ENCODE measurements at regions not wholly inside any gene's neighbourhood (a gene's known extent, or its start where the extent isn't known, plus 50 kb on each side); places are given as distances from the start of the nearest gene placed in this dataset.
A peak's percentile ranks its signal among the peaks of the same experiment; 100 is the strongest.
"Not testable (repeated sequence)": the region's sequence is repeated elsewhere in the genome, so short reads cannot be mapped to it uniquely, and the experiment has no call there.

DNA sequence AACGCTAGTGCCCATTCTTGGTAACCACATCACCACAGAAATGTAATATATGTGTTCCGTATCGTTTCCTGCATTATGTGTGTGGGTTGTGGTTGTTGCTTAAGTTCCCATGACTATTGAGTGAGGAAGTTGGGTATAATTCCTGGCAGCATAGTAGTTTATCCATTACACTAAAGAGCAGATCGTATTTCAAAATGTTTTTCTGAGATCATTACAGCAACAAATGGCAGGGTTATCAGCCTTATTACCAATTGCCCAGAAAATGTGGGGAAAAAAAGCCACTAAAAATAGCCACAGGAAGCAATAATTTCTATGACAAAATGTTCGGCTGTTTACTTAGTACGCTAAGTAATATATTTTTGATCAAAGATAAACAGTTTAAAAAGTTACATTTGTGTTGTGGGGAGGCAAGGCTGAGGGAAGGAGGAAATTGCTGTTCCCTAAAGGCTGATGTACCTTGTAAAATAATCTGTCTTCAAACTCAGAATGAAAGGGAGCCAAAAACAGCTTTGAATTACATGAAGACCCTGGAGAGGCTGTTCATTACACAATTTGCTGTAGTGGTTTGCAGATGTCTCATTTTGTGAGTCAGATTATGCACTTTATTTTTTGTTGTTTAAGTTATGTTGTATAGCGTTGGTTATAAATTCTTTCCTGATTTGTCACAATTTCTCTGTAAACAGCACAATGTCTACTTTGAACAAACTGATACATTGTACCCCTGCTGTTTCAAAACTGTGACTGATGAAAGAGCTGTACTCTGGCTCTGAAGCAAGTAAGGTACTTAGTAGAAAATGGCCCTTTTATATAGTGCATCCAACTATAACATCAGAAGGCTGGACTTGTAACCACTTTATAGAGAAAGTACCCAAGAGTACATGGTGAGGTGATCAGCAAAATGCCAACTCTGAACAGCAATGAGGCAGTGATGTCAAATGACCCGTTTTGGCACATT is 1028.5 kb downstream of the NR2F1-AS1 start:
- DNase-seq: no peak
- intact Hi-C loops (cut with DNase I): no loop called here

DNA sequence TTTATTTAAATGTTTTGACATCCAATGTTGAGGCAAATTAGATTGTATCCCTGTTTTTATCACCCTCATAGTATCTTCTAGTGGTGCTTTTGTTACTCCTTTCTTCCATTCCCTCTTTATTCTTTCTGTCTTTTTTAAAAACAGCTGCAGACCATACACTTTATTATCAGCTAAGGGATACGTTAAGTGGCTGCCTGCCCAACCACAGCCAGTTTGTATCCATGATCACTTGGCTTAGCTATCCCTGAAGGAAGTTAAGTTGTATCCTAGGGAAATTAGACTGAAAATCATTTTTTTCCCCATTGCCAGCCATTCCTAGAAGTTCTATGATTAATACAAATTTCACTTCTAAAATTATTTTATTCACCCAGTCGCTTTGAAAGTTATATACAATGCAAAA is 1032.7 kb downstream of the NR2F1-AS1 start:
- intact Hi-C loops (cut with DNase I): no loop called here
- DNase-seq: no peak

DNA sequence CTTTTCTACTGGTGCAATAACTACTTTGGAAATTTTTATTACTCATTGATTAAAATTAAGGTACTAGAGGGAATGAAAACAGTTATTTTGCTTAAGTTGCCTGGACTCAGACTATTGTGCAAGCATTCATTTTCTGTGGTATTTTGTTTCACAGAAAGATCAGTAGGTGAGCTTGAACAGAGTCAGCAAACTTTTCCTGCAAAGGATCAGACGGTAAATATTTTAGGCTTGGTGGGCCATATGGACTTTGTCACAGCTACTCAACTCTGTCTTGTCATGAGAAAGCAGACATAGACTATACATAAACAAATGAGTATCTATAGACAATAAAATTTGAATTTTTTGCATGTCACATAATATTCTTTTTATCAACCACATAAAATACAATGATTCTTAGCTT is 1036.4 kb downstream of the NR2F1-AS1 start:
- no peak for DNase-seq
- intact Hi-C loops (cut with DNase I): no loop called here

DNA sequence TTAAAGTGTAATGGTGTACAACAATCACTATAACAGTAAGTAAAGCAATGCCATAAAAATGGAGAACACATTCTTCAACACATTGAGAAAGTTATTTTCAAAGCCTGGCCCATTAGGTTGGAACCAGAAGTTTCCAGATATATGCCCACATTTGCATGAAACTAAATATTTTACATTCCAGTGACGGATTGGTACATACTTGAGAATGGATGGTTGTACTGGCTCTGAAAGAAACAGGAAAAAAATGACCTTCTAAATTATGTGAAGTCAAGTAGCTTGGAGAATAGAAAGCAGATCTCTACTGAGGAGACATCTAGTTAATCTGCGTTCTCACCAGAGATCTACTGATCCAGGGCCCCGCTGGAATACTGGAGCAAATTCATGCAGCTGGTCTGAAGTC is 1037.0 kb downstream of the NR2F1-AS1 start:
- no peak for DNase-seq
- intact Hi-C loops (cut with DNase I): no loop called here

GRCh38 chr5:92543201-92543600 is 1037.8 kb downstream of the NR2F1-AS1 start:
- no peak for DNase-seq
- intact Hi-C loops (cut with DNase I): no loop called here

DNA sequence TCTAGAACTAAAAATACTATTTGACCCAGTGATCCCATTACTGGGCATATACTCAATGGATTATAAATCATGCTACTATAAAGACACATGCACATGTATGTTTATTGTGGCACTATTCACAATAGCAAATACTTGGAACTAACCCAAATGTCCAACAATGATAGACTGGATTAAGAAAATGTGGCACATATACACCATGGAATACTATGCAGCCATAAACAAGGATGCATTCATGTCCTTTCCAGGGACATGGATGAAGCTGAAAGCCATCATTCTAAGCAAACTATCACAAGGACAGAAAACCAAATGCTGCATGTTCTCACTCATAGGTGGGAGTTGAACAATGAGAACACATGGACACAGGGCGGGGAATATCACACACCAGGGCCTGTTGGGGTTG is 1039.0 kb downstream of the NR2F1-AS1 start:
- DNase-seq; intact Hi-C loops (cut with DNase I): not testable (repeated sequence)

DNA sequence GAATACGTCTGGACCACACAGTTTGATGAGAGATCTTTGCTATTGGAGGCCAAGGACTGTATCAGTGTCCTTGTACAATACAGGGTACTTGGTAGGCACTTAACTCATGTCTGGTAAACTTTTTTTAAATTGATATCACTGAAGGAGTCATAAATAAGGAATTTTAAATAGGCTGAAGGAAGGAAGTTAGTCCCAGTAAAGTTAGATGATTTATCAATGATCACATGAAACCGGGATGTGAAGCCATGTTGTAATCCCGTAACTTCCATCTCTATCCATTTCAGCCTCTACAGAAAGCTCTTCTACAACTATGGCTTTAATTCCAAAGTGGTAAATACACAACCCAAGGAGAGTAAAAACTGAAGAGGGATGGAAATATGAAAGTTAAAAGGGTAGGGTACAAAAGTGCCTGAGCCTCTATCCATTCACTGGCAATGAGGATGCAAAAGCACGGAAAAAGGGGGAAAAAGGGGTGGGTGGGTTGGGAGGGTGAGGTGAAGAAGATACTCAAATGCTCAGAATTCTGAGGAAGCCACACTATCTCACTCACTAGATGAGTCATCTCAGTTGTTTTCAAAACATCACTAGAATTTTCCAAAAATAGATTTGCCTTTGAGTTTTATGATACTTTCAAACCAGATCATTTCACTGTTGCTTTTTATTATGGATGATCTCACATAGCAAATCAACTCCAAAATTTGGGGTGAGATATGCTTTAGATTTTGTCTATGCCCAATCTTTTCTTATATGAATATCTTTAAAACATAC is 1053.5 kb downstream of the NR2F1-AS1 start:
- intact Hi-C loops (cut with DNase I): no loop called here

DNA sequence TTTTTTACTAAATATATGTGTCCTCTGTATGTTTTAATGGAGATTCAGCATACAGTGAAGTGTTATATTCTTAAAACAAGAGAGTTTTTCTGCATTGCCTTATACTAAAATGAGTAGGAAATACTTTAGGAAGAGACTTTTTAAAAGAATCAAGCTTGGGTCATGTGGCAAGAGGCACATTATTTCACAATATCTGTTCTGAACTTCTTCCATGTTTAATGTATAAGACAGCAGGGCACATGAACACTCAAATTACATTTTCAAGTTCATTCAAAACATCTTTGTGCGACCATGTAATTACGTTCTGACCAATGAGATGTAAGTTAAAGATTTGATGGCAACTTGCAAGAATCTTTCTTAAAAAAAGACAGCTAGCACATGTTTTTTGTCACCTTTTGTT is 1055.9 kb downstream of the NR2F1-AS1 start:
- no peak for DNase-seq
- intact Hi-C loops (cut with DNase I): no loop called here

More for the DNA sequence above, 1053.5 kb downstream of the NR2F1-AS1 start:
- no peak for DNase-seq

- intact Hi-C loops (cut with DNase I): no loop called here
- DNase-seq: no peak
These were observed 1061.0 kb downstream of the NR2F1-AS1 start for GRCh38 chr5:92519811-92520632.

DNA sequence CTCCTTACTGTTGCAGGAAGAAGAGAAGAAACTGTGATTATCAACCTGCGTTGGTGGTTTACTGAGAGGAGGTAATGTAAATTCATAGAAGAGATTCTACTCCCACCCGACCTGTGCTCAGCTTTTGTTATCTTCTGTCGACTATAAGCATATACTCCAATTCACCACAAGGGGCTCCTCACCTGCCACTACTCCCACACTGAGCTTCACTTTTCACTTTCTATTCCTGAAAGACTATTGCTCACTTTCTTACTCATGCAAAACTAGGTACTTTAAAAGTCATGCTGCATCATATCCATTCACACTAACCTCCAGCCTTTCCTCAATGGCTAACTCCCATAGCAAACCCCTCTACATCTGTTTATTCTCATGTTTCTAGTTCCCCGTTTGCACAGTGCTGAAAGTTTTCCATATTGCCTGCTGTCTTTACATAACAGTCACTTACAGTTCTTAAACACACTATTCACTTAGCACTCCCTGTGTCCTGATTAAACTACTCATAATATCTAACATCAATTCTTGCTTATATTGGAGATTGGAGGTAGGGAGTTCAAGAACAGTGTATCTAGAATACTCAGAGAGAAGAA is 1062.6 kb downstream of the NR2F1-AS1 start:
- intact Hi-C loops (cut with DNase I): no loop called here
- peak in 4 of 42 donors; percentile 1 to 36 (median 4) for DNase-seq

DNA sequence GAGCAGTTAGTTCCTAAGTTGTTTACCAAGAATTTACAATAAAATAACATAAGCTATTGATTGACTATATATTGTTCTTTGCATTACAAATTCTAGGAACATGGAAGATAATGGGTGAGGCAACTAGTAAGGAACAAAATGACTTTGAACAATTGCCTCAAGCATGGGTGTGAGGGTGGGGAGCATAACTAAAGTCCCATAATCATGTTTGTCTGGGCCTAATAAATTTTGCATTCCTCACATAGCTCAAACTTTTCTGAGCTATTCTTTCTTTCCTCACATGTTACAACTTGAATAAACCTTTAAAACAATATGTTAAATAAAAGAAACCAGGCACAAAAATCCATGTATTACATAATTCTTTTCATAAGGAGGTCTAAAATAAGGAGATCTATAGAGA is 1066.1 kb downstream of the NR2F1-AS1 start:
- DNase-seq: no peak
- intact Hi-C loops (cut with DNase I): no loop called here

DNA sequence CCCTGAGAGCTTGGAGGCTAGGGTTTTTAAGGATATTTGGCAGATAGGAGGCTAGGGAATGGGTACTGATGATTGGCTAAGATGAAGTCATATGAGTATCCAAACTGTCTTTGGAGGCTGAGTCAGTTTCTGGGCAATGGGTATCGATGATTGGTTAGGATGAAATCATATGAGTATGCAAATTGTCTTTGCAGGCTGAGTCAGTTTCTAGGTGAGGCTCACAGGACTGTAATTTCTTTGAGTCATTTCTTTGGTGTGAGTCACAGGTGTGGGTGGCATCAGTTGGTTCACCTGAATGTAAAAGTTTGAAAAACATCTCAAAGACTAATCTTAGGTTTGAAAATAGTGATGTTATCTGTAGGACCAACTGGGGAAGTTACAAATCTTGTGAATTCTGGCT is 1068.0 kb downstream of the NR2F1-AS1 start:
- intact Hi-C loops (cut with DNase I): no loop called here

GRCh38 chr5:92508271-92508670 is 1072.7 kb downstream of the NR2F1-AS1 start:
- intact Hi-C loops (cut with DNase I): no loop called here
- no peak for DNase-seq

More for the DNA sequence above, 1068.0 kb downstream of the NR2F1-AS1 start:
- DNase-seq: no peak

- DNase-seq: no peak
- intact Hi-C loops (cut with DNase I): no loop called here
These were observed 1075.1 kb downstream of the NR2F1-AS1 start for GRCh38 chr5:92505925-92506324.

- intact Hi-C loops (cut with DNase I): no loop called here
- DNase-seq: no peak
These were observed 1075.9 kb downstream of the NR2F1-AS1 start for GRCh38 chr5:92505145-92505544.

DNA sequence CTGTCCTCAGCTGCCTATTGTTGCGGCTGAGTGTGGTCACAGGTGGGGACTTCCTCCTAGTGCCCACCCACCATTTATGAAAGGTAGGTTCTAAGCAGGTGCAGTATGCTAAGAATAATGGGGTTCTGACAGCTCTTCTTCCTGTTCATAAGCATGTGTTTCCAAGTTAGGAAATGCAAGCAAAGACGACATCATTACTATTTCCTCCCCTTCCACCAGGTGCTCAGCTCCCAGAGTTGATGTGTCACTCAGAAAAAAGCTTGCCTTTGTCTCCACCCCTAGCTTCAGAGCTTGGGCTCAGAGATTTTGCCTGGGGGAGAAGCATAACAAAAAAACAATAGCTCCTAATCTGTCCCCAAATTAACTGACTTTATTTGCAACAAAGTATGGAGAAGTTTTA is 1076.7 kb downstream of the NR2F1-AS1 start:
- no peak for DNase-seq

GRCh38 chr5:92500752-92501151 is 1080.3 kb downstream of the NR2F1-AS1 start:
- DNase-seq: no peak
- intact Hi-C loops (cut with DNase I): no loop called here

More for the DNA sequence above, 1076.7 kb downstream of the NR2F1-AS1 start:
- intact Hi-C loops (cut with DNase I): no loop called here

DNA sequence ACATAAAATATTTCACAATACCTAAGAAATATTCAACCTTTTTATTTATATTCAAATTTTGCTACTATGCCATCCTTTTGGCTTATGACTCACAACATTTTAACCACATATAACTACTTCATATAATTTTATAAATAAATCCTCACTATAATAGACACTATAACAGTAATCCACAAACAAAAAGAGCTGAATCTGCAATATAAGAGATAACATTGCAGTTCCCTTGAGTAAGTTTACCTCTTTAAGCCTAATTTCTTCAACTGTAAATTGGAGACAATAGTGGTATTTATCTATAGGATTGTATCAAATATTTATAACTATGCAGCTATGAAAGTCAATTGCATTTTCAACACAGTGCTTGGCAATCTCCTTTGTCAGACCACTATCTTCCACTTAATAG is 1084.5 kb downstream of the NR2F1-AS1 start:
- intact Hi-C loops (cut with DNase I): no loop called here
- DNase-seq: no peak

GRCh38 chr5:92494508-92494907 is 1086.5 kb downstream of the NR2F1-AS1 start:
- DNase-seq: no peak
- intact Hi-C loops (cut with DNase I): no loop called here
